ENCODE measurements at regions not wholly inside any gene's neighbourhood (a gene's known extent, or its start where the extent isn't known, plus 50 kb on each side); places are given as distances from the start of the nearest gene placed in this dataset.
"Not testable (repeated sequence)": the region's sequence is repeated elsewhere in the genome, so short reads cannot be mapped to it uniquely, and the experiment has no call there.

- DNase-seq (ENCODE audit: low read depth in 1 of 2, low spot score in 1 of 2) = no peak
- TF ChIP-seq, protein P1, sequence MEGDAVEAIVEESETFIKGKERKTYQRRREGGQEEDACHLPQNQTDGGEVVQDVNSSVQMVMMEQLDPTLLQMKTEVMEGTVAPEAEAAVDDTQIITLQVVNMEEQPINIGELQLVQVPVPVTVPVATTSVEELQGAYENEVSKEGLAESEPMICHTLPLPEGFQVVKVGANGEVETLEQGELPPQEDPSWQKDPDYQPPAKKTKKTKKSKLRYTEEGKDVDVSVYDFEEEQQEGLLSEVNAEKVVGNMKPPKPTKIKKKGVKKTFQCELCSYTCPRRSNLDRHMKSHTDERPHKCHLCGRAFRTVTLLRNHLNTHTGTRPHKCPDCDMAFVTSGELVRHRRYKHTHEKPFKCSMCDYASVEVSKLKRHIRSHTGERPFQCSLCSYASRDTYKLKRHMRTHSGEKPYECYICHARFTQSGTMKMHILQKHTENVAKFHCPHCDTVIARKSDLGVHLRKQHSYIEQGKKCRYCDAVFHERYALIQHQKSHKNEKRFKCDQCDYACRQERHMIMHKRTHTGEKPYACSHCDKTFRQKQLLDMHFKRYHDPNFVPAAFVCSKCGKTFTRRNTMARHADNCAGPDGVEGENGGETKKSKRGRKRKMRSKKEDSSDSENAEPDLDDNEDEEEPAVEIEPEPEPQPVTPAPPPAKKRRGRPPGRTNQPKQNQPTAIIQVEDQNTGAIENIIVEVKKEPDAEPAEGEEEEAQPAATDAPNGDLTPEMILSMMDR (IDR thresholded peaks at IDR 0.05; ENCODE audit: low read depth, low read length) = no peak
- Histone ChIP-seq H3K4me3 (no peak overlapping the region), H3K36me3 (no peaks in the 10 kb centered on the region), H3K27me3 (no peaks in the 10 kb centered on the region), H3K9me3 (ENCODE audit: low read depth) (no peaks in the 10 kb centered on the region), H3K27ac (no peak overlapping the region), H3K4me1 (ENCODE audit: low read depth) (no peaks in the 10 kb centered on the region)
These were observed 262.7 kb downstream of the DEPDC1B start for GRCh38 chr5:60437308-60437707.

- Histone ChIP-seq H3K27me3 (no peaks in the 10 kb centered on the region), H3K4me1 (ENCODE audit: low read depth) (no peaks in the 10 kb centered on the region), H3K36me3 (no peaks in the 10 kb centered on the region), H3K9me3 (ENCODE audit: low read depth) (no peaks in the 10 kb centered on the region), H3K27ac (no peak overlapping the region), H3K4me3 (no peak overlapping the region)
- DNase-seq (ENCODE audit: low read depth in 1 of 2, low spot score in 1 of 2) = no peak
- TF ChIP-seq, protein P1 (IDR thresholded peaks at IDR 0.05; ENCODE audit: low read depth, low read length) = no peak
These were observed 263.4 kb downstream of the DEPDC1B start for GRCh38 chr5:60436518-60436917.

DNA sequence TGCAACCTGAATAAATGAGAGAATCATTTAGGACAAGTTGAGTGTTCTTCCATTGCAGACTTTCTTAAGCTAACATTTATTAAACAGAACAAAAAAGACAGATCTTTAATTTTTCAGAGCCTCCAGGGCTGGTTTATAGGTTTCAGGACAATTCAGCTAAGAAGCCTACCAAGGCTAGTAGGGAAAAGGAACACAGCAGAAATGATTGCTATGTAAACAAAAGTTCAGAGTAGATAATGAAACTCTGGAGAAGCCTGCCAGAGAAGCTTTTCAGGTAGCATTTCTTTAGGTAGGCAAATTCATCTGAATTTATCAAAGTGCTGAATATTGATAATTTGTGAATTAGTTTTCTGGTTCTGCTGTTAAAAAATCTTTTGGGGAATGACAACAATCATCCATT lies 264.2 kb downstream of the DEPDC1B start:
- Histone ChIP-seq H3K36me3 (no peaks in the 10 kb centered on the region), H3K27ac (no peak overlapping the region), H3K4me3 (no peak overlapping the region), H3K4me1 (ENCODE audit: low read depth) (no peaks in the 10 kb centered on the region), H3K27me3 (no peaks in the 10 kb centered on the region), H3K9me3 (ENCODE audit: low read depth) (no peaks in the 10 kb centered on the region)
- TF ChIP-seq, protein P1 (IDR thresholded peaks at IDR 0.05; ENCODE audit: low read depth, low read length) = no peak
- DNase-seq (ENCODE audit: low read depth in 1 of 2, low spot score in 1 of 2) = no peak

GRCh38 chr5:60426189-60426588 lies 273.8 kb downstream of the DEPDC1B start:
- not testable (repeated sequence) for H3K27ac ChIP-seq; H3K9me3 ChIP-seq (ENCODE audit: low read depth); H3K4me1 ChIP-seq (ENCODE audit: low read depth); H3K4me3 ChIP-seq; H3K27me3 ChIP-seq; H3K36me3 ChIP-seq; DNase-seq (ENCODE audit: low read depth in 1 of 2, low spot score in 1 of 2)

- H3K9me3 ChIP-seq (ENCODE audit: low read depth); DNase-seq (ENCODE audit: low read depth in 1 of 2, low spot score in 1 of 2); H3K27ac ChIP-seq; H3K27me3 ChIP-seq; H3K4me1 ChIP-seq (ENCODE audit: low read depth); H3K4me3 ChIP-seq; H3K36me3 ChIP-seq: not testable (repeated sequence)
These were observed 279.2 kb downstream of the DEPDC1B start for GRCh38 chr5:60420773-60421172.

GRCh38 chr5:60417500-60418181 lies 282.3 kb downstream of the DEPDC1B start:
- Histone ChIP-seq H3K27me3 (no peaks in the 10 kb centered on the region), H3K36me3 (no peaks in the 10 kb centered on the region), H3K27ac (no peak overlapping the region), H3K4me1 (ENCODE audit: low read depth) (no peaks in the 10 kb centered on the region), H3K9me3 (ENCODE audit: low read depth) (no peaks in the 10 kb centered on the region), H3K4me3 (no peak overlapping the region)
- TF ChIP-seq, protein P1 (IDR thresholded peaks at IDR 0.05; ENCODE audit: low read depth, low read length) = no peak
- no peak for DNase-seq (ENCODE audit: low read depth in 1 of 2, low spot score in 1 of 2)

DNA sequence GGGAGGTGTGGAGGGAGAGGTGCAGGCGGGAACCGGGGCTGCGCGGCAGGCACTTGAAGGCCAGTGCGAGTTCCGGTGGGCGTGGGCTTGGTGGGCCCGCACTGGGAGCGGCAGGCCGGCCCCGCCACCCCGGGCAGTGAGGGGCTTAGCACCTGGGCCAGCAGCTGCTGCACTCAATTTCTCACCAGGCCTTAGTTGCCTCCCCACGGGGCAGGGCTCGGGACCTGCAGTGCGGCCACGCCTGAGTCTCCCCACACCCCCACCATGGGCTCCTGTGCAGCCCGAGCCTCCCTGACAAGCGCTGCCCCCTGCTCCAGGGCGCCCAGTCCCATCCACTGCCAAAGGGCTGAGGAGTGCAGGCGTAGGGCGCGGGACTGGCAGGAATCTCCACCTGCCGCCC lies 284.5 kb downstream of the DEPDC1B start:
- TF ChIP-seq, protein P1 (IDR thresholded peaks at IDR 0.05; ENCODE audit: low read depth, low read length) = no peak
- H3K9me3 ChIP-seq (ENCODE audit: low read depth) = no peaks in the 10 kb centered on the region

More for the DNA sequence above, 284.5 kb downstream of the DEPDC1B start:
- H3K4me3 ChIP-seq = no peak overlapping the region
- no peak for DNase-seq (ENCODE audit: low read depth in 1 of 2, low spot score in 1 of 2)
- H3K27ac ChIP-seq = no peak overlapping the region
- no peaks in the 10 kb centered on the region for H3K36me3 ChIP-seq
- H3K27me3 ChIP-seq = no peaks in the 10 kb centered on the region
- H3K4me1 ChIP-seq (ENCODE audit: low read depth) = no peaks in the 10 kb centered on the region

Data from cardiac muscle cell (in vitro differentiated cells and primary cell).